Epithelial cell of proximal tubule (primary cell): ENCODE measurements at regions not wholly inside any gene's neighbourhood (a gene's known extent, or its start where the extent isn't known, plus 50 kb on each side); places are given as distances from the start of the nearest gene placed in this dataset.

Experiments used
- DNase-seq: peaks from one replicate; pipeline ENCODE4 v3.0.0-alpha.2; 2011; ENCODE audit warnings: low read depth
- H3K4me3 ChIP-seq: 2 replicates; pipeline ENCODE4 v1.5.1; 2011; ENCODE audit warnings: low read depth, mild to moderate bottlenecking, low read length
- TF ChIP-seq, protein P1 (sequence below): conservative IDR thresholded peaks from 2 replicates; pipeline ENCODE4 v1.5.1; 2012; ENCODE audit warnings: low read depth, mild to moderate bottlenecking, low read length

DNA sequence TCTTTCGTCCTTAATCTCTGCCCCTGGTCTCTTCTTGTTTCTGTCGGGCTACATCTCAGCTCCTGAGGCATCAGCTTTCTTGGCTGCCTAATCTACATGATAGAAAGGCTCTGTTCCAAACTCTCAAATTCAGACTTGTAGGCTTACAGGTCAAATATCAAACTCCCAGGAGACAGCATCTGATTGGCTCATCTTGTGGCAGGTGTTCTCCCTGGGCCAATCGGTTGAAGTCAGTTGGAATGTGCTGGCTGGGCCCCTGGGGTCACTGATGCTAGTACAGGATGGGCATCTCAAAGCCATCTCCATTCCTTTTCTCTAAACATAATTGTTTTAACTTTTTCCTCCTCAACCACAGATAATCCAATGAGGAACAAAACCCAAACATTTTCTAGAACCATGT, 198.7 kb downstream of the CNTN3 start:
- TF ChIP-seq, protein P1, sequence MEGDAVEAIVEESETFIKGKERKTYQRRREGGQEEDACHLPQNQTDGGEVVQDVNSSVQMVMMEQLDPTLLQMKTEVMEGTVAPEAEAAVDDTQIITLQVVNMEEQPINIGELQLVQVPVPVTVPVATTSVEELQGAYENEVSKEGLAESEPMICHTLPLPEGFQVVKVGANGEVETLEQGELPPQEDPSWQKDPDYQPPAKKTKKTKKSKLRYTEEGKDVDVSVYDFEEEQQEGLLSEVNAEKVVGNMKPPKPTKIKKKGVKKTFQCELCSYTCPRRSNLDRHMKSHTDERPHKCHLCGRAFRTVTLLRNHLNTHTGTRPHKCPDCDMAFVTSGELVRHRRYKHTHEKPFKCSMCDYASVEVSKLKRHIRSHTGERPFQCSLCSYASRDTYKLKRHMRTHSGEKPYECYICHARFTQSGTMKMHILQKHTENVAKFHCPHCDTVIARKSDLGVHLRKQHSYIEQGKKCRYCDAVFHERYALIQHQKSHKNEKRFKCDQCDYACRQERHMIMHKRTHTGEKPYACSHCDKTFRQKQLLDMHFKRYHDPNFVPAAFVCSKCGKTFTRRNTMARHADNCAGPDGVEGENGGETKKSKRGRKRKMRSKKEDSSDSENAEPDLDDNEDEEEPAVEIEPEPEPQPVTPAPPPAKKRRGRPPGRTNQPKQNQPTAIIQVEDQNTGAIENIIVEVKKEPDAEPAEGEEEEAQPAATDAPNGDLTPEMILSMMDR: no peak
- no peak for DNase-seq
- no peak overlapping the region for H3K4me3 ChIP-seq

DNA sequence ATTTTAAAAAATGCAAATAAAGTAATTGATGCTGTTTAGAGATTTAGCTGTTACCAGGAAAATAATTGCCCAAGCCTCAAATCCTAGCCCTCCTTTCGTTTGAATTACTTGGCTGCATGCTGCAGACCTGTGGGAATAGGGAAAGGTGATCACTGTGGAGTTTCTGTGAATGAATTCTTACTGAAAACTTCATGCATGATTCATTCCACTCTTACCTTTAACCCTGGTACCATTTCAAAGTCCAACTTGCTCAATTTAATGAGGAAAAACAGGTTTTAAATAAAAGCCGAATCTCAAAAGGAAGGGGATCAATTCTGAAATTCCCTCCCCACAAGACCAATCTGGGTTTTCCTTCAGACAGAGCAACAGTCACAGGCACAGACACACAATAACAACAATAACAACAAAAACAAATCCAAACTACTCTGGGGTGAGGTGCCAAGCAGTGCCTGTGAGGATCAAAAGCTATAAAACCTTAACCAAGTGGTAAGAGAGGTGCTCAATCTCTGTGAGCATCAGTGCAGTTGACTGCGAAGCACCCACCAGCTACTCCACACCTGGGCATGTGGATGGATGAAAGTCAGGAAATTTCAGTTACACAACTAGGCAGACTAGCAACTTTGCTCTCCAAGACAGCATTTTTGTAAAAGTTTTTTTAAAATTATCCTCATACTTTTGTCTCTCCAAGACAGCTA, 200.8 kb downstream of the CNTN3 start:
- H3K4me3 ChIP-seq: no peak overlapping the region
- TF ChIP-seq, protein P1: no peak
- DNase-seq: no peak

DNA sequence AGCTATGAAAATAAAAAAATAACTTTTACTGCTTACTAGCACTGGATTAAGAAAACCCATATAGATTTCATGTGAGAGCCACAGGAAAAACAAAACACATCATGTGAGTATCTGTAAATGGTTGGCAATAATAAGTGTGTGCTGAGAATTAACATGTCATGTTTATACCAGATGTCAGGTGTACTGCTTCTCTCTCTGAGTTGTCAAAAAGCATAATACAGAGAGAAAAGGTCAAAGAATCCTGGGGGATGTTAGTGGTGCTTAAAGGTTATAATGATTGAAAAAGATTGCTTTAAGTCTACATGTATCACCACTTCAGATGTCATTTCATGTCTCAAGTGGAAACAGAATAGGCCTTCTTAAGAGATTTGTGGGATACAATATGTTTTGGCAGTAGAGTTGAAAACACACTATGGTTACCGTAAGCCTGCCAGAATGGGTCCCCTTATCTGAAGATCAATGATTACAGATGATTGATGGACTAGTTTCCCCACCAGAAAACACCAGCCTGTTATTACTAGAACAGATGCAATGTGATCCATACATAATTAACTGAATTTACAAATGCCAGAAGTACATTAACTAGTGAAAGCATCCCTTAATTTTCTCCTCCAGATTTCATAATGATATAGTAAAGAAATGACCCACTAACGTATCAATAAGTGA, 204.1 kb downstream of the CNTN3 start:
- DNase-seq: no peak
- H3K4me3 ChIP-seq: no peak overlapping the region
- TF ChIP-seq, protein P1: no peak

DNA sequence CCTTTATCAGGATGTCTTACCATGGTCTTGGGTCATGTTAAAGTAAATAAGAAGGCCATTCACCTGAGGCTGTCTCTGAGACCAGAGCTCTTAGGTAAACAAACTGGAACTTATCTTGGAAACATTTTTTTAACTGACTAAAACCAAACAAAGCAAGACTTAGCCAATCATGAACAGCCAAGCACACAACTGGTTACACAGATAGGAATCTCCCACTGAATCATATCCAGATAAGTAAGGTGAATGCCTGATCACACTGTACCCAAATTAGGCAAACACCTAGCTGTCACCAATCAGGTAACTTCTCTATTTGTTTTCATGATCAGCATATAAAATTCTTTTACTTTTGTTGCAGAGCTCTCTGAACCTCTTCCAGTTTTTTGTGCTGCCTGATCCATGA, 205.4 kb downstream of the CNTN3 start:
- H3K4me3 ChIP-seq: no peak overlapping the region
- DNase-seq: no peak

DNA sequence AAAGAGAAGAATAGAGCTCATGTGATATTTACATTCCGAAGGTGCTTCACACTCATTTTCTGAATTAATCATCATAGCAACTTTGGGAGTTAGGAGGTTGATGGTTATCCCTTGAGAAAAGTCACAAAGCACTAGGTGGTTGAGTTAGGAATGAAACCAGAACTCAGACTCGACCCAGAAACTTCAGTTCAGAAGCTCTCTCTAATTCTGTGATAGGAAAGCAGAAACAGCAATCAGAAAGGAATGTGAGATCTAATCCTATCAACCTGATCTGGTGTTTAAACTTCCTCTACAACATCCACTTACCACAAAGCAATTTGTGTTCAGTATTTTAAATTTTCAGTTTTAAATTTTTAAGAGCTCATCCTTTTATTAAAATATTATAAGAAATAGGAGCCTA, 211.2 kb downstream of the CNTN3 start:
- TF ChIP-seq, protein P1: no peak
- H3K4me3 ChIP-seq: no peak overlapping the region
- DNase-seq: no peak

More for the DNA sequence above, 205.4 kb downstream of the CNTN3 start:
- TF ChIP-seq, protein P1: no peak

DNA sequence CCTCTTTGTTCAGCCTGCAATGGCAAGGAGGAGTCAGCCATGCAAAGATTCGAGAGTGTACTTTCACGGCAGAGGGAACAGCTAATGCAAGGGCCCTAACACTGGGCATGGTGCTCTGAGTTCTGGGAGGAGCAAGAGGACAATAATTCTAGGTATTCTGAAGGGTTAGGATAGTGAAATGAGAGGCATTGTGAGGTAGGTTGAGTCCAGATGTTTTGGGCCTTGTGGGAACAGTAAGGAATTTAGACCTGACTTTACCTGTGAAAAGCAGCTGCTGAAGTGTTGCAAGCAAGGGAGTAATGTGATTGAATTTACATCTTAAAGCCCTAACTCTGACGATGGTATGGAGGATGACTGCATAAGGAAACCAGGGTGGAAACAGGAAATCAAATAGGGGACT, 211.6 kb downstream of the CNTN3 start:
- TF ChIP-seq, protein P1: no peak
- DNase-seq: no peak
- no peak overlapping the region for H3K4me3 ChIP-seq

DNA sequence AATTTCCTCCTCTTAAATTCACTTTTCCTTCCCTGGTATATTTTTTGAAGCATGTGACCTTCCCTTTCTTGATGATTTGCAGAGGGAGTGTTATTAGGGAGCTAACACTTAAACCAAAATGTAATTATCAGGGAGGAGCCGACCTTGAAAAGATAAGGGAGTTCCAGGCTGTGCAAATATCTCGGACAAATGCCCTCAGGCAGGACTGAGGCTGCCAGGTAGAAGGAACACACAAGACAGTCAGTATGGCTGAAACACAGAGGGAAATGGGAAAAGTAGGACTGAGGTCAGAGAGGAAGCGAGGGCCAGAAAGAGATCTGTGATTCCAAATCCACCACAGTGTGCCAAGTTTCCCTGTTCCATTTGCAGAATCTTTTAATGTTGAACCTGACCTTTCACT, 221.0 kb downstream of the CNTN3 start:
- TF ChIP-seq, protein P1: no peak
- no peak overlapping the region for H3K4me3 ChIP-seq
- DNase-seq: no peak
